ENCODE measurements at regions not wholly inside any gene's neighbourhood (a gene's known extent, or its start where the extent isn't known, plus 50 kb on each side); places are given as distances from the start of the nearest gene placed in this dataset.
"Not testable (repeated sequence)": the region's sequence is repeated elsewhere in the genome, so short reads cannot be mapped to it uniquely, and the experiment has no call there.

GRCh38 chrX:953879-954482, 258.5 kb downstream of the CRLF2 start:
- DNase-seq (ENCODE audit: low spot score): no peak

GRCh38 chrX:952816-953215, 259.6 kb downstream of the CRLF2 start:
- no peak for DNase-seq (ENCODE audit: low spot score)

GRCh38 chrX:947262-947661, 265.2 kb downstream of the CRLF2 start:
- not testable (repeated sequence) for DNase-seq (ENCODE audit: low spot score)

- no peak for DNase-seq (ENCODE audit: low spot score)
Observed at GRCh38 chrX:943035-943434, 269.4 kb downstream of the CRLF2 start.

GRCh38 chrX:940691-941090, 271.8 kb downstream of the CRLF2 start:
- no peak for DNase-seq (ENCODE audit: low spot score)

- DNase-seq (ENCODE audit: low spot score): no peak
Observed at GRCh38 chrX:936979-937769, 275.3 kb downstream of the CRLF2 start.

GRCh38 chrX:933611-934010, 278.8 kb downstream of the CRLF2 start:
- no peak for DNase-seq (ENCODE audit: low spot score)

- no peak for DNase-seq (ENCODE audit: low spot score)
Observed at GRCh38 chrX:928606-929005, 283.8 kb downstream of the CRLF2 start.

GRCh38 chrX:926991-927390, 285.5 kb downstream of the CRLF2 start:
- no peak for DNase-seq (ENCODE audit: low spot score)

- DNase-seq (ENCODE audit: low spot score): no peak
Observed at GRCh38 chrX:926070-926469, 286.4 kb downstream of the CRLF2 start.

- no peak for DNase-seq (ENCODE audit: low spot score)
Observed at GRCh38 chrX:925652-926061, 286.8 kb downstream of the CRLF2 start.

GRCh38 chrX:925094-925493, 287.4 kb downstream of the CRLF2 start:
- no peak for DNase-seq (ENCODE audit: low spot score)

- no peak for DNase-seq (ENCODE audit: low spot score)
Observed at GRCh38 chrX:924017-924416, 288.4 kb downstream of the CRLF2 start.

GRCh38 chrX:920234-920799, 289.7 kb downstream of the SHOX start:
- peak; percentile 4 for DNase-seq (ENCODE audit: low spot score)

- no peak for DNase-seq (ENCODE audit: low spot score)
Observed at GRCh38 chrX:916230-916599, 285.6 kb downstream of the SHOX start.

GRCh38 chrX:915427-916229, 285.0 kb downstream of the SHOX start:
- DNase-seq (ENCODE audit: low spot score): no peak

GRCh38 chrX:914206-914605, 283.6 kb downstream of the SHOX start:
- no peak for DNase-seq (ENCODE audit: low spot score)

- no peak for DNase-seq (ENCODE audit: low spot score)
Observed at GRCh38 chrX:912677-913076, 282.1 kb downstream of the SHOX start.

- DNase-seq (ENCODE audit: low spot score): not testable (repeated sequence)
Observed at GRCh38 chrX:909068-909467, 278.5 kb downstream of the SHOX start.

GRCh38 chrX:906586-906985, 276.0 kb downstream of the SHOX start:
- DNase-seq (ENCODE audit: low spot score): no peak

- DNase-seq (ENCODE audit: low spot score): no peak
Observed at GRCh38 chrX:905848-906566, 275.4 kb downstream of the SHOX start.

- DNase-seq (ENCODE audit: low spot score): no peak
Observed at GRCh38 chrX:903116-903515, 272.5 kb downstream of the SHOX start.

Data from GM03348 (cell line).